GM20000 (cell line): ENCODE measurements at regions not wholly inside any gene's neighbourhood (a gene's known extent, or its start where the extent isn't known, plus 50 kb on each side); places are given as distances from the start of the nearest gene placed in this dataset.

Source experiments
- DNase-seq: peaks from one replicate; pipeline ENCODE4 v3.0.0; 2012; ENCODE audit warnings: low spot score
- TF ChIP-seq, protein P1 (sequence below): IDR thresholded peaks from 2 replicates; pipeline ENCODE4 v1.5.1; 2012; ENCODE audit warnings: mild to moderate bottlenecking, control low read depth; ENCODE audit errors: extremely low read depth, missing control alignments

DNA sequence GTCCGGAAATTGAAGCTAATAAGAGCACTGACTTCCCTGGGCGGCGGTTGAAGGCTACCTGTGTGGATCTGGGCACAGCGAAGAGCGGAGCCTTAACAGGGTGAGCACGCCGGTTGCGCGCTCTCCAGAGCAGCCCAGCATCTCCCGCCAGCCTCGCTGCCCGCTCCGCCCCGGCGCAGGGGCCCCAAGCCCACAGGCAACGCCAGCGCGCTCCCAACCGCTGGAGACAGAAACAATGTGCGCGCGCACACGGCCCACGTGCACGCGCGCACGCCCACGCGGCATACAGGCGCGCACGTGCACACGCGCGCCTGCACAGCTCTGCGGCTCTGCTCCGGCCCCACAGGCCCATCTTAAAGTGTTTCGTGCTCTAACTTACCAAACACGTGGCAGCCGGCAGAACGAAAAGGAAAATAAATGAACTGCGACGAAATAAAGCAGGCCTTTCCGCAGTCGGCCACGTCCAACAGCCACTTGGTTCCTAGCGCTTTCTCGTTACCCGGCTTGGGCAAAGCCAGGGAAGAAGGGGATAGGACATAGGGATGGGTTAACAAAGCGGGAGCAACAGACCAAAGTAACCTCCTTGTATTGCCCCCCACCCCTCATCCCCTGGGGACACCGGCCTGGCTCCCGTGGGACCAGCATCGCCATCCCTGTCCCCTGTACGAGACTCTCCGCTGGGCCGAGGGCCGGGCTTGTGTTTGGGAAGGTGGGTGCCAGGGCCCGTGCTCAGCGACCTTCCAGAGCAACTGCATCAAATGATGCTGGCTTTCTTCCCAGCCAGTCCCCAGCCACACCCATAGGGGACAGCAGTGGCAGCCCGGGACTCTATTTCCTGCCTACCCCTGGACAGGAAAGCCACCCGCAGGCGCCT lies 203.7 kb downstream of the ABHD5 start:
- TF ChIP-seq, protein P1, sequence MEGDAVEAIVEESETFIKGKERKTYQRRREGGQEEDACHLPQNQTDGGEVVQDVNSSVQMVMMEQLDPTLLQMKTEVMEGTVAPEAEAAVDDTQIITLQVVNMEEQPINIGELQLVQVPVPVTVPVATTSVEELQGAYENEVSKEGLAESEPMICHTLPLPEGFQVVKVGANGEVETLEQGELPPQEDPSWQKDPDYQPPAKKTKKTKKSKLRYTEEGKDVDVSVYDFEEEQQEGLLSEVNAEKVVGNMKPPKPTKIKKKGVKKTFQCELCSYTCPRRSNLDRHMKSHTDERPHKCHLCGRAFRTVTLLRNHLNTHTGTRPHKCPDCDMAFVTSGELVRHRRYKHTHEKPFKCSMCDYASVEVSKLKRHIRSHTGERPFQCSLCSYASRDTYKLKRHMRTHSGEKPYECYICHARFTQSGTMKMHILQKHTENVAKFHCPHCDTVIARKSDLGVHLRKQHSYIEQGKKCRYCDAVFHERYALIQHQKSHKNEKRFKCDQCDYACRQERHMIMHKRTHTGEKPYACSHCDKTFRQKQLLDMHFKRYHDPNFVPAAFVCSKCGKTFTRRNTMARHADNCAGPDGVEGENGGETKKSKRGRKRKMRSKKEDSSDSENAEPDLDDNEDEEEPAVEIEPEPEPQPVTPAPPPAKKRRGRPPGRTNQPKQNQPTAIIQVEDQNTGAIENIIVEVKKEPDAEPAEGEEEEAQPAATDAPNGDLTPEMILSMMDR: no peak
- DNase-seq: peak; percentile 63

DNA sequence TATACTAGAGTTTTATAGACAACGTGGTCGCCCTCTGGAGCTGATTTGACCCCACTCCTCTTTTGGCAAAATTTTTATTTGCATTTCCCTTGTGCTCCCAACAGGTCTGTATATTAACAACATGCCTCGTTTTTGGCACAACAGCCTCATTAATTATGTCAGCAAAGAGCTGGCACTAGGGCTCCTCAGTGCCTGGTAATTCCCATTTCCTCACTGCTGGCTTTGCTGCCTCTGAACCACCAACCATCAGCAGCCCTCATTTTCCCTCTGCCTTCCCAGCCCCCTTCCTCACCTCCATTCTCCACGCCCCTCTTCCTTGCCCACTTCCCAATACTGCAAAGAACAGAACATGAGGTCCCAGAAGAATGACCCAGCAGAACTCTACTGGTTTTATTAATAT lies 204.8 kb downstream of the ABHD5 start:
- no peak for DNase-seq
- TF ChIP-seq, protein P1: no peak

DNA sequence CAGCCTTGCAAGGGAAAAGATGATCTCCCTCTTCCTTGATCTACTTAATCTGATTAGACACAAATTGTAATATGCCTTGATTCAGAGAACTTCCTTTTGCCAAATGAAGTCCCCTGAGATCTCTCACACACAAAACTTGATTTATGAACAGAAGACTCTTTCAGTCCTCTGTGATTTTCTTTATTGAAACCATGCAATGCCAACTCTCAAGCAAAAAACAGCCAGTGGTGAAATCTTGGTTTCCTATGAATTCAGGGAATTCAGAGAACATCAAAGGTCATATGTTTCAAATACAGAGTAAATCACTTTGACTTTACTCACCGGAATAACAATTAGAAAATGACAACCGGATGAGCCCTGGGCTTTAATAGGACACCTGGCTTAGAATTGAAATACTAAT lies 211.7 kb downstream of the ABHD5 start:
- no peak for DNase-seq
- TF ChIP-seq, protein P1: no peak

DNA sequence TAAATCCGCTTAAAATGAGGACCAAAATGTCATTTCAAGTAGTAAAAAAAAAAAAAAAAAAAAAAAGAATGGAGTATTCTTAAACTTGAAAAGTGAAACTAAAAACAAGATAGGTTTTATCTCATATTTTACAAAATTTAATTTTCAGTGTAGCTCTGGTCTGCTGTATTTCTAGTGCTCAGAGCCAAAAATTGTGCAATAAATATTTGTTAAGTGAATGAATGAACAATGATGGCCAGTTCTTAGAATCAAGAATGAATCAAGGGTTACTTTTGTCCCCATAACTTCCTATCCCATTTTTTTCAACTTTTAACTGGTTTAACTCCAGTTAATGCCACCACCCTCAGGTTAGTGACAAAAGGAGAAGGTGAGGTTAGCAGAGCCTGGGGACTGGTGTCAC lies 214.4 kb downstream of the ABHD5 start:
- TF ChIP-seq, protein P1: no peak
- DNase-seq: no peak

DNA sequence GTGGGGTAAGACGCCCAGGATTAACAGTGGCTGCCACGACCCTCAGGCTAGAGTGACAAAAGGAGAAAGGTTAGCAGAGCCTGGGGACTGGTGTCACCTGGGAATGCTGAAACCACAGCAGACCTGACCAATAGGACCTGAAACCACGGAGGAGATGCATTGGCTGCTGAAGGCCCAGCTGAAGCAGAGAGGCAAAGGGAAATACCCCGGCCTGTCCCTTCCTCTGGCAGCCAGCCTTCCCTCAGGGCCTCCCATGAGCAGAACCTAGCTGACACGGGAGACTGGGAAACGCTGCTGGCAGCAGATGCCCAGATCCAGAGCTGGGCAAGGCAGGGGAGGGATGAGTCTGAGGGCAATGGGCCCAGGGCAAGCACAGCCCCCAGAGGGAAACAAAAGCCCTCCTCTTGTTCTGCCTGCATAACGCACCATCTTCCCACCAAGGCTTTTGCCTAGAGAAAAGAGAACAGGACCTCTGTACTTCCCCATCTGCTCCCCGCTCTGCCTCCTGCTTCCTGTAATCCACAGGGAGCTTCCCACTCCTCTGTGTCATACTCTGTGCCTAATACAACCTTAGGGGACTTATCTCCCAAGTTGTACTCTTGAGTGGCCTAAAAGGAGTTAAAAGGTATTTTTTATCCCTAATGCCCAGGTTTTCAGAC lies 216.2 kb downstream of the ABHD5 start:
- peak; percentile 31 for DNase-seq
- TF ChIP-seq, protein P1: no peak

DNA sequence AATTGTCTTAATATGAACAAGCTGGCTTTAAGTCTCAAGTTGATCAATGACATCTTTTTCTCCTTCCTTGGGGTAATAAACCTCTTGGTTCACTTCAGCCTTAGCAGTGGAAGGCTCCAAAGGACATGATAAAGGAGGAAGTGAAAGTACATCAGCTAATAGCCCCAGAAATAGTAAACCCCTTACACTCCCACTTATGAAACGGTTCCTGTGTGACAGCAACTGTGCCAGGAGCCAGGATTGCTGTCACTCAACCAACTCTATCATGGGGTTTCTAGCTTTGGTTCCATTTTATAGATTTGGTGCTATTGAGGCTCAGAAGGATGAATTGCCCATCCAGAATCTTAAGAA lies 216.7 kb downstream of the ABHD5 start:
- DNase-seq: peak; percentile 64
- TF ChIP-seq, protein P1: no peak

DNA sequence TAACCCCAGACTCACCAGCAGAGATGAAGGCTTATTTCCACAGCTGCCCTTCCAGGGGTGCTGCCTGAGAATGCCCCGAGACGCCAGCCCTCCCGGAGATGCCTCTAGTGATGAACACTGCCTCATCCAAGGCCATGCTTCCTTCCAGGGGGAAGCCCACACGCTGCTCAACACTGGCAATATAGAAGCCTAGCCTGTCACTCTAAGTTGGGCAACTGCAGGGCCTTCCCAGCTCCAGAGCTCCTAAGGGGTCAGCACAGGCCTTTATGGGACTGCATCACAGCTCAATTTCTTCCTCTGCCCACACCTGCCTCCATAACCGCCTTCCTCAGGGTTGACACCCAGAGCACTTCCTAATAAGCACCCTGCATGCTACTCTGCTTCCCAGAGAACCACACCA lies 217.7 kb downstream of the ABHD5 start:
- TF ChIP-seq, protein P1: no peak

More for the DNA sequence above, 217.7 kb downstream of the ABHD5 start:
- DNase-seq: no peak
